ENCODE measurements at regions not wholly inside any gene's neighbourhood (a gene's known extent, or its start where the extent isn't known, plus 50 kb on each side); places are given as distances from the start of the nearest gene placed in this dataset.

- no peak for TF ChIP-seq CREB1 (CRISPR knock-in tag; IDR thresholded peaks at IDR 0.05)
- ATAC-seq (no peak), DNase-seq (ENCODE audit: low spot score) (no peak)
- 0 out of 2 replicates have a peak, but pooled peaks cover 3% of the 10 kb centered on the region for H3K36me3 Mint-ChIP-seq
- H3K27me3 Mint-ChIP-seq (ENCODE audit: low read depth): no peaks in the 10 kb centered on the region
- POLR2A ChIA-PET: no interaction called here
- no peak overlapping the region for H3K4me3 Mint-ChIP-seq
- CTCF ChIA-PET: no interaction called here
- H3K27ac Mint-ChIP-seq: no peak overlapping the region
- H3K9me3 Mint-ChIP-seq: peaks cover 8% of the 10 kb centered on the region
- peaks cover 29% of the 10 kb centered on the region for H3K4me1 Mint-ChIP-seq
Observed at GRCh38 chr3:150334974-150335373, 73.1 kb upstream of the TSC22D2 start.

GRCh38 chr3:150333477-150333876, 74.6 kb upstream of the TSC22D2 start:
- ATAC-seq (peak; percentile 57), DNase-seq (ENCODE audit: low spot score) (no peak)
- Mint-ChIP-seq H3K27ac (peak overlapping the region; percentile 57; the same call in 1 of the 2 replicates), H3K4me3 (no peak overlapping the region), H3K36me3 (0 out of 2 replicates have a peak, but pooled peaks cover 3% of the 10 kb centered on the region), H3K9me3 (peaks cover 8% of the 10 kb centered on the region), H3K4me1 (peaks cover 32% of the 10 kb centered on the region), H3K27me3 (ENCODE audit: low read depth) (0 out of 2 replicates have a peak, but pooled peaks cover 3% of the 10 kb centered on the region)
- ChIA-PET CTCF (no interaction called here), POLR2A (no interaction called here)
- TF ChIP-seq ZNF416 (CRISPR knock-in tag; IDR thresholded peaks at IDR 0.05): no peak
- no peak for TF ChIP-seq ZNF317 (CRISPR knock-in tag; IDR thresholded peaks at IDR 0.05; ENCODE audit: borderline replicate concordance, low read depth)
- no peak for TF ChIP-seq E2F5 (CRISPR knock-in tag; IDR thresholded peaks at IDR 0.05)
- no peak for TF ChIP-seq ELF4 (CRISPR knock-in tag; IDR thresholded peaks at IDR 0.05; ENCODE audit: low read depth)
- no peak for TF ChIP-seq ESRRA (CRISPR knock-in tag; IDR thresholded peaks at IDR 0.05; ENCODE audit: borderline replicate concordance)
- no peak for TF ChIP-seq ATF1 (CRISPR knock-in tag; IDR thresholded peaks at IDR 0.05)
- no peak for TF ChIP-seq JAZF1 (CRISPR knock-in tag; IDR thresholded peaks at IDR 0.05)
- no peak for TF ChIP-seq KAT7 (CRISPR knock-in tag; IDR thresholded peaks at IDR 0.05; ENCODE audit: borderline replicate concordance)
- TF ChIP-seq PRDM15 (CRISPR knock-in tag; IDR thresholded peaks at IDR 0.05): no peak
- TF ChIP-seq ERG (CRISPR knock-in tag; IDR thresholded peaks at IDR 0.05): no peak
- TF ChIP-seq ARID4B (CRISPR knock-in tag; IDR thresholded peaks at IDR 0.05; ENCODE audit: borderline replicate concordance): no peak
- TF ChIP-seq ZNF512 (CRISPR knock-in tag; IDR thresholded peaks at IDR 0.05; ENCODE audit: borderline replicate concordance): no peak
- TF ChIP-seq RELA (CRISPR knock-in tag; IDR thresholded peaks at IDR 0.05; ENCODE audit: borderline replicate concordance): no peak
- TF ChIP-seq ATF6 (CRISPR knock-in tag; IDR thresholded peaks at IDR 0.05): no peak
- no peak for TF ChIP-seq ZNF281 (CRISPR knock-in tag; IDR thresholded peaks at IDR 0.05)
- no peak for TF ChIP-seq NR2C2 (CRISPR knock-in tag; IDR thresholded peaks at IDR 0.05)
